Central memory CD8-positive, alpha-beta T cell (primary cell): ENCODE measurements at regions not wholly inside any gene's neighbourhood (a gene's known extent, or its start where the extent isn't known, plus 50 kb on each side); places are given as distances from the start of the nearest gene placed in this dataset.

Source experiments
- ATAC-seq: fragments of 150-1000 bp; cut with Tn5 transposase; replicated peaks from 2 replicates; pipeline ENCODE4 v1.10.0; 2022; ENCODE audit warnings: mild to moderate bottlenecking, moderate FRiP score, moderate number of reproducible peaks; ENCODE audit not compliant: poor library complexity, severe bottlenecking; ENCODE audit errors: extremely low read depth
- DNase-seq, 2 donors: peaks; one replicate each; pipeline ENCODE4 v3.0.0; 2021; ENCODE audit warnings: low spot score in 2 of 2
- H3K27ac Mint-ChIP-seq: one replicate; pipeline ENCODE4 v1.8.0; 2022; ENCODE audit warnings: low read depth, mild to moderate bottlenecking, moderate library complexity, mixed read lengths
- H3K27me3 Mint-ChIP-seq: one replicate; pipeline ENCODE4 v1.8.0; 2022; ENCODE audit warnings: mixed read lengths
- H3K36me3 Mint-ChIP-seq: one replicate; pipeline ENCODE4 v1.8.0; 2022; ENCODE audit warnings: mild to moderate bottlenecking, moderate library complexity, mixed read lengths; ENCODE audit not compliant: insufficient read depth
- H3K4me1 Mint-ChIP-seq: one replicate; pipeline ENCODE4 v1.8.0; 2022; ENCODE audit warnings: mixed read lengths
- H3K4me3 Mint-ChIP-seq: one replicate; pipeline ENCODE4 v1.8.0; 2022; ENCODE audit warnings: mild to moderate bottlenecking, moderate library complexity, mixed read lengths
- H3K9me3 Mint-ChIP-seq: one replicate; pipeline ENCODE4 v1.8.0; 2022; ENCODE audit warnings: mixed read lengths

- H3K9me3 Mint-ChIP-seq: no peaks in the 10 kb centered on the region
- no peaks in the 10 kb centered on the region for H3K27me3 Mint-ChIP-seq
- H3K27ac Mint-ChIP-seq: no peak overlapping the region
- no peaks in the 10 kb centered on the region for H3K36me3 Mint-ChIP-seq
- H3K4me3 Mint-ChIP-seq: no peak overlapping the region
- DNase-seq (no peak), ATAC-seq (no peak)
- H3K4me1 Mint-ChIP-seq: no peaks in the 10 kb centered on the region
Observed at GRCh38 chr2:150963336-150963735, 298.3 kb downstream of the RBM43 start.

GRCh38 chr2:150955231-150955630, 306.4 kb downstream of the RBM43 start:
- H3K9me3 Mint-ChIP-seq: peaks cover 12% of the 10 kb centered on the region
- H3K36me3 Mint-ChIP-seq: no peaks in the 10 kb centered on the region
- DNase-seq: no peak
- no peaks in the 10 kb centered on the region for H3K27me3 Mint-ChIP-seq
- H3K4me3 Mint-ChIP-seq: no peak overlapping the region
- H3K4me1 Mint-ChIP-seq: no peaks in the 10 kb centered on the region
- no peak for ATAC-seq
- no peak overlapping the region for H3K27ac Mint-ChIP-seq

GRCh38 chr2:150946831-150947230, 314.8 kb downstream of the RBM43 start:
- H3K4me3 Mint-ChIP-seq: no peak overlapping the region
- no peaks in the 10 kb centered on the region for H3K4me1 Mint-ChIP-seq
- ATAC-seq (no peak), DNase-seq (no peak)
- no peaks in the 10 kb centered on the region for H3K27me3 Mint-ChIP-seq
- no peak overlapping the region for H3K27ac Mint-ChIP-seq
- peaks cover under 1% of the 10 kb centered on the region for H3K9me3 Mint-ChIP-seq
- H3K36me3 Mint-ChIP-seq: no peaks in the 10 kb centered on the region

- no peak for DNase-seq
- H3K36me3 Mint-ChIP-seq: no peaks in the 10 kb centered on the region
- ATAC-seq: no peak
- no peaks in the 10 kb centered on the region for H3K27me3 Mint-ChIP-seq
- H3K9me3 Mint-ChIP-seq: peaks cover 6% of the 10 kb centered on the region
- no peak overlapping the region for H3K4me3 Mint-ChIP-seq
- H3K27ac Mint-ChIP-seq: no peak overlapping the region
- no peaks in the 10 kb centered on the region for H3K4me1 Mint-ChIP-seq
Observed at GRCh38 chr2:150944315-150944714, 317.3 kb downstream of the RBM43 start.

GRCh38 chr2:150939087-150939486, 322.6 kb downstream of the RBM43 start:
- ATAC-seq (no peak), DNase-seq (no peak)
- Mint-ChIP-seq H3K4me3 (no peak overlapping the region), H3K27ac (no peak overlapping the region), H3K4me1 (no peaks in the 10 kb centered on the region), H3K36me3 (no peaks in the 10 kb centered on the region), H3K27me3 (no peaks in the 10 kb centered on the region), H3K9me3 (peaks cover 6% of the 10 kb centered on the region)

GRCh38 chr2:150938527-150938926, 323.1 kb downstream of the RBM43 start:
- Mint-ChIP-seq H3K4me1 (no peaks in the 10 kb centered on the region), H3K27ac (no peak overlapping the region), H3K36me3 (no peaks in the 10 kb centered on the region), H3K27me3 (no peaks in the 10 kb centered on the region), H3K9me3 (peaks cover 6% of the 10 kb centered on the region), H3K4me3 (no peak overlapping the region)
- ATAC-seq (no peak), DNase-seq (no peak)

- no peaks in the 10 kb centered on the region for H3K4me1 Mint-ChIP-seq
- no peak overlapping the region for H3K27ac Mint-ChIP-seq
- H3K36me3 Mint-ChIP-seq: no peaks in the 10 kb centered on the region
- H3K4me3 Mint-ChIP-seq: no peak overlapping the region
- H3K9me3 Mint-ChIP-seq: peaks cover 6% of the 10 kb centered on the region
- DNase-seq (no peak), ATAC-seq (no peak)
- H3K27me3 Mint-ChIP-seq: no peaks in the 10 kb centered on the region
Observed at GRCh38 chr2:150937030-150937429, 324.6 kb downstream of the RBM43 start.

- H3K9me3 Mint-ChIP-seq: no peaks in the 10 kb centered on the region
- ATAC-seq (no peak), DNase-seq (no peak)
- H3K27ac Mint-ChIP-seq: no peak overlapping the region
- no peaks in the 10 kb centered on the region for H3K36me3 Mint-ChIP-seq
- no peaks in the 10 kb centered on the region for H3K27me3 Mint-ChIP-seq
- no peak overlapping the region for H3K4me3 Mint-ChIP-seq
- H3K4me1 Mint-ChIP-seq: no peaks in the 10 kb centered on the region
Observed at GRCh38 chr2:150931451-150931850, 330.2 kb downstream of the RBM43 start.

- Mint-ChIP-seq H3K4me3 (no peak overlapping the region), H3K4me1 (no peaks in the 10 kb centered on the region), H3K27ac (no peak overlapping the region), H3K36me3 (no peaks in the 10 kb centered on the region), H3K27me3 (no peaks in the 10 kb centered on the region), H3K9me3 (no peaks in the 10 kb centered on the region)
- no peak for ATAC-seq
- no peak for DNase-seq
Observed at GRCh38 chr2:150925611-150926010, 336.1 kb downstream of the RBM43 start.

GRCh38 chr2:150924878-150925277, 336.8 kb downstream of the RBM43 start:
- H3K9me3 Mint-ChIP-seq: no peaks in the 10 kb centered on the region
- ATAC-seq (no peak), DNase-seq (no peak)
- no peaks in the 10 kb centered on the region for H3K27me3 Mint-ChIP-seq
- H3K27ac Mint-ChIP-seq: no peak overlapping the region
- no peaks in the 10 kb centered on the region for H3K36me3 Mint-ChIP-seq
- no peak overlapping the region for H3K4me3 Mint-ChIP-seq
- no peaks in the 10 kb centered on the region for H3K4me1 Mint-ChIP-seq

- no peaks in the 10 kb centered on the region for H3K36me3 Mint-ChIP-seq
- no peaks in the 10 kb centered on the region for H3K27me3 Mint-ChIP-seq
- no peaks in the 10 kb centered on the region for H3K4me1 Mint-ChIP-seq
- ATAC-seq: no peak
- H3K27ac Mint-ChIP-seq: no peak overlapping the region
- DNase-seq: no peak
- no peak overlapping the region for H3K4me3 Mint-ChIP-seq
- H3K9me3 Mint-ChIP-seq: no peaks in the 10 kb centered on the region
Observed at GRCh38 chr2:150919901-150920300, 341.8 kb downstream of the RBM43 start.

GRCh38 chr2:150917961-150918713, 343.5 kb downstream of the RBM43 start:
- no peaks in the 10 kb centered on the region for H3K36me3 Mint-ChIP-seq
- H3K4me1 Mint-ChIP-seq: no peaks in the 10 kb centered on the region
- DNase-seq (no peak), ATAC-seq (no peak)
- no peaks in the 10 kb centered on the region for H3K27me3 Mint-ChIP-seq
- no peak overlapping the region for H3K27ac Mint-ChIP-seq
- no peaks in the 10 kb centered on the region for H3K9me3 Mint-ChIP-seq
- H3K4me3 Mint-ChIP-seq: no peak overlapping the region

GRCh38 chr2:150916467-150917396, 344.9 kb downstream of the RBM43 start:
- Mint-ChIP-seq H3K27ac (no peak overlapping the region), H3K27me3 (no peaks in the 10 kb centered on the region), H3K9me3 (no peaks in the 10 kb centered on the region), H3K4me3 (no peak overlapping the region), H3K4me1 (no peaks in the 10 kb centered on the region), H3K36me3 (no peaks in the 10 kb centered on the region)
- DNase-seq (no peak), ATAC-seq (no peak)
